ENCODE measurements at regions not wholly inside any gene's neighbourhood (a gene's known extent, or its start where the extent isn't known, plus 50 kb on each side); places are given as distances from the start of the nearest gene placed in this dataset.

DNA sequence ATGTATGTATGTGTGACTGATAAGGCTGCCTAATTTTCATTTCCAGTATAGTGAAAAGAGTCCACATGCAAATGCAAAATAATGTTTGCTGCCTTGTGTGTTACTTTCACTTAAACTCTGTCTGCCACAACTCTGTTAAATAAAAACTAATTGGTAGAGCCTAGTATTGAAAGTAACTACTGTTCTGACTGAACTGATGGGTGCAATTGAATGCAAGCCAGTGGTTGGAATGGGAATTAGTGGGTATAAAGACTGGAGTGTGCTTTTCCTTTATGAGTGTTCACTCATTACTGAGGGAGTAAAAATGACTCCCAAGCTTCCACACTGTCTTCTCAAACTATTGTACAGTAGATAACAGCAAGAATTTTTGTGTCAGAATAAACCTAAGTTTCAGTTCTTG is 571.0 kb downstream of the TMTC2 start:
- H3K4me1 ChIP-seq (ENCODE audit: control insufficient read depth in 1 of 2, insufficient read depth in 2 of 2, low read length in 2 of 2): no peaks in the 10 kb centered on the region
- TF ChIP-seq, protein P1, sequence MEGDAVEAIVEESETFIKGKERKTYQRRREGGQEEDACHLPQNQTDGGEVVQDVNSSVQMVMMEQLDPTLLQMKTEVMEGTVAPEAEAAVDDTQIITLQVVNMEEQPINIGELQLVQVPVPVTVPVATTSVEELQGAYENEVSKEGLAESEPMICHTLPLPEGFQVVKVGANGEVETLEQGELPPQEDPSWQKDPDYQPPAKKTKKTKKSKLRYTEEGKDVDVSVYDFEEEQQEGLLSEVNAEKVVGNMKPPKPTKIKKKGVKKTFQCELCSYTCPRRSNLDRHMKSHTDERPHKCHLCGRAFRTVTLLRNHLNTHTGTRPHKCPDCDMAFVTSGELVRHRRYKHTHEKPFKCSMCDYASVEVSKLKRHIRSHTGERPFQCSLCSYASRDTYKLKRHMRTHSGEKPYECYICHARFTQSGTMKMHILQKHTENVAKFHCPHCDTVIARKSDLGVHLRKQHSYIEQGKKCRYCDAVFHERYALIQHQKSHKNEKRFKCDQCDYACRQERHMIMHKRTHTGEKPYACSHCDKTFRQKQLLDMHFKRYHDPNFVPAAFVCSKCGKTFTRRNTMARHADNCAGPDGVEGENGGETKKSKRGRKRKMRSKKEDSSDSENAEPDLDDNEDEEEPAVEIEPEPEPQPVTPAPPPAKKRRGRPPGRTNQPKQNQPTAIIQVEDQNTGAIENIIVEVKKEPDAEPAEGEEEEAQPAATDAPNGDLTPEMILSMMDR (IDR thresholded peaks at IDR 0.05): no peak

DNA sequence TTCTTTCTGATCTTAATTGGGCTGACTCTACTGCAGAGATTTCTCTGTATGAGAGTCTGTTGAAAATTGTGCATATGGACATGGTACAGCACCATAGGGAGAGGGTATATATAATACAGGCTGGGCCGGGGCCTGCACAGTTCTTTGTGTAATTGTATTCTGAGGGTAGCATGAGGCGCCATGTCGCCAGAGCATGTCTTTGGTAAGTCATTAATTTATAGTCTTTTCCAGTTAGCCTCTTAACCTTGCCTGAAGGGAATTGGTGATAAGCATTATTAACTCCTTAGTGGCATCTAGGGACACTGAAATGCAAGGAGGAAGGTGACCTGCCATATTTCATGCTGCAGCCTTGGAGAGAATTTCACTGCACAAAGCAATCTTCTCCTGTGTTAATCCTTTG is 569.9 kb downstream of the TMTC2 start:
- Mint-ChIP-seq H3K36me3 (no peaks in the 10 kb centered on the region), H3K4me1 (no peaks in the 10 kb centered on the region), H3K4me3 (no peak overlapping the region), H3K27ac (no peak overlapping the region), H3K9me3 (peaks cover 0 to 7% (median 1%) of the 10 kb centered on the region in 7 donors), H3K27me3 (ENCODE audit: low read depth in 3 of 3) (no peaks in the 10 kb centered on the region)
- Histone ChIP-seq H3K4me1 (ENCODE audit: control insufficient read depth in 1 of 2, insufficient read depth in 2 of 2, low read length in 2 of 2) (no peaks in the 10 kb centered on the region), H3K27me3 (ENCODE audit: control insufficient read depth in 2 of 2, insufficient read depth in 2 of 2, low read length in 2 of 2) (no peaks in the 10 kb centered on the region), H3K4me3 (replicated peaks in 1 of 3; ENCODE audit: low read depth in 2 of 3, low read length in 3 of 3) (no peak overlapping the region), H3K27ac (ENCODE audit: low read depth in 1 of 2, low read length in 2 of 2) (no peak overlapping the region), H3K4me2 (replicated peaks; ENCODE audit: extremely low read depth, low read length, poor library complexity, severe bottlenecking) (no peak overlapping the region), H3K9ac (ENCODE audit: insufficient read depth, low read length, poor library complexity, severe bottlenecking) (no peak overlapping the region), H3K79me2 (ENCODE audit: insufficient read depth, low read length) (no peaks in the 10 kb centered on the region), H2AFZ (ENCODE audit: insufficient read depth, low read depth, low read length, poor library complexity, severe bottlenecking) (no peak overlapping the region), H3K9me3 (replicated peaks in 1 of 2; ENCODE audit: control insufficient read depth in 1 of 2, insufficient read depth in 1 of 2, low read length in 2 of 2) (no peaks in the 10 kb centered on the region), H3K36me3 (replicated peaks in 1 of 2; ENCODE audit: control insufficient read depth in 1 of 2, insufficient read depth in 2 of 2, low read length in 2 of 2) (no peaks in the 10 kb centered on the region), H4K20me1 (ENCODE audit: insufficient read depth, low read length) (no peaks in the 10 kb centered on the region)
- intact Hi-C loops (cut with micrococcal nuclease): no loop called here
- 100% methylated on average over 2 of the region's 3 CpGs for WGBS (ENCODE audit: insufficient coverage)
- TF ChIP-seq, protein P1 (IDR thresholded peaks at IDR 0.05): no peak
- DNase-seq: no peak

More for the DNA sequence above, 571.0 kb downstream of the TMTC2 start:
- no peak for DNase-seq
- H3K9me3 Mint-ChIP-seq: peaks cover 0 to 7% (median 0%) of the 10 kb centered on the region in 7 donors
- H3K4me1 Mint-ChIP-seq: no peaks in the 10 kb centered on the region
- Histone ChIP-seq H3K4me2 (replicated peaks; ENCODE audit: extremely low read depth, low read length, poor library complexity, severe bottlenecking) (no peak overlapping the region), H3K79me2 (ENCODE audit: insufficient read depth, low read length) (no peaks in the 10 kb centered on the region), H3K36me3 (replicated peaks in 1 of 2; ENCODE audit: control insufficient read depth in 1 of 2, insufficient read depth in 2 of 2, low read length in 2 of 2) (no peaks in the 10 kb centered on the region), H4K20me1 (ENCODE audit: insufficient read depth, low read length) (no peaks in the 10 kb centered on the region), H3K27me3 (ENCODE audit: control insufficient read depth in 2 of 2, insufficient read depth in 2 of 2, low read length in 2 of 2) (no peaks in the 10 kb centered on the region), H3K4me3 (replicated peaks in 1 of 3; ENCODE audit: low read depth in 2 of 3, low read length in 3 of 3) (no peak overlapping the region), H3K27ac (ENCODE audit: low read depth in 1 of 2, low read length in 2 of 2) (no peak overlapping the region), H3K9me3 (replicated peaks in 1 of 2; ENCODE audit: control insufficient read depth in 1 of 2, insufficient read depth in 1 of 2, low read length in 2 of 2) (no peaks in the 10 kb centered on the region), H3K9ac (ENCODE audit: insufficient read depth, low read length, poor library complexity, severe bottlenecking) (no peak overlapping the region), H2AFZ (ENCODE audit: insufficient read depth, low read depth, low read length, poor library complexity, severe bottlenecking) (no peak overlapping the region)
- intact Hi-C loops (cut with micrococcal nuclease): no loop called here
- no peaks in the 10 kb centered on the region for H3K27me3 Mint-ChIP-seq (ENCODE audit: low read depth in 3 of 3)
- no peaks in the 10 kb centered on the region for H3K36me3 Mint-ChIP-seq
- H3K4me3 Mint-ChIP-seq: no peak overlapping the region
- H3K27ac Mint-ChIP-seq: no peak overlapping the region

Measured in CD14-positive monocyte (primary cell).